Progenitor cell of endocrine pancreas (in vitro differentiated cells): ENCODE measurements at regions not wholly inside any gene's neighbourhood (a gene's known extent, or its start where the extent isn't known, plus 50 kb on each side); places are given as distances from the start of the nearest gene placed in this dataset.
A peak's percentile ranks its signal among the peaks of the same experiment; 100 is the strongest.

Experiments
- DNase-seq: peaks from one replicate; pipeline ENCODE4 v3.0.0; 2021; ENCODE audit warnings: low spot score; ENCODE audit not compliant: unreplicated experiment
- H3K27ac Mint-ChIP-seq: 2 replicates; pipeline ENCODE4 v1.8.0; 2021; ENCODE audit warnings: mild to moderate bottlenecking, moderate library complexity, mixed read lengths
- H3K27me3 Mint-ChIP-seq: 2 replicates; pipeline ENCODE4 v1.8.0; 2021; ENCODE audit warnings: mixed read lengths
- H3K36me3 Mint-ChIP-seq: 2 replicates; pipeline ENCODE4 v1.8.0; 2022; ENCODE audit warnings: mixed read lengths; ENCODE audit not compliant: insufficient read depth
- H3K4me1 Mint-ChIP-seq: 2 replicates; pipeline ENCODE4 v1.8.0; 2021; ENCODE audit warnings: low read depth, mixed read lengths
- H3K4me3 Mint-ChIP-seq: 2 replicates; pipeline ENCODE4 v1.8.0; 2021; ENCODE audit warnings: low read depth, mild to moderate bottlenecking, moderate library complexity, mixed read lengths
- H3K9me3 Mint-ChIP-seq: 2 replicates; pipeline ENCODE4 v1.8.0; 2021; ENCODE audit warnings: low read depth, mixed read lengths
- TF ChIP-seq, protein P1 (sequence below): fragments of 200-600 bp; sonication (generic); IDR thresholded peaks from one replicate; pipeline ENCODE4 v1.5.0; 2021; ENCODE audit warnings: antibody characterized with exemption, mild to moderate bottlenecking; ENCODE audit not compliant: unreplicated experiment

DNA sequence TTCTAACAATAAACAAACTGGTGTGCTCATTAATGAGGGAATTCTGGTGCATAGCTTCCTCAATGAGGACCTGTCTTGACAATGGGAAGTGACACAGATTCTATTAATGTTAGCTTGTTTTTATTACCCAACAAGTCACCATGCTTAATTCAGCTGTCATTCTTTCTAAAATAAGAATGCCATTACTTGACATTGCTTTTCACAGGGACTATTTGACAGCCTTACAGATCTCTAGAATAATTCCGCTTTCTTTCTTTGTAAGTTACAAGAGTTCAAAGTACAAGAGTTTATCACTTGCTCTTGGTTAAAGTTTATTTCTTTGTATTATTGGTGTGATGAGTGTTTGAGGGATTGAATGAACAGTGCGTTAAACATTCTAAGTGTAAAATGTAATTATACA lies 127.0 kb upstream of the COL5A2 start:
- TF ChIP-seq, protein P1, sequence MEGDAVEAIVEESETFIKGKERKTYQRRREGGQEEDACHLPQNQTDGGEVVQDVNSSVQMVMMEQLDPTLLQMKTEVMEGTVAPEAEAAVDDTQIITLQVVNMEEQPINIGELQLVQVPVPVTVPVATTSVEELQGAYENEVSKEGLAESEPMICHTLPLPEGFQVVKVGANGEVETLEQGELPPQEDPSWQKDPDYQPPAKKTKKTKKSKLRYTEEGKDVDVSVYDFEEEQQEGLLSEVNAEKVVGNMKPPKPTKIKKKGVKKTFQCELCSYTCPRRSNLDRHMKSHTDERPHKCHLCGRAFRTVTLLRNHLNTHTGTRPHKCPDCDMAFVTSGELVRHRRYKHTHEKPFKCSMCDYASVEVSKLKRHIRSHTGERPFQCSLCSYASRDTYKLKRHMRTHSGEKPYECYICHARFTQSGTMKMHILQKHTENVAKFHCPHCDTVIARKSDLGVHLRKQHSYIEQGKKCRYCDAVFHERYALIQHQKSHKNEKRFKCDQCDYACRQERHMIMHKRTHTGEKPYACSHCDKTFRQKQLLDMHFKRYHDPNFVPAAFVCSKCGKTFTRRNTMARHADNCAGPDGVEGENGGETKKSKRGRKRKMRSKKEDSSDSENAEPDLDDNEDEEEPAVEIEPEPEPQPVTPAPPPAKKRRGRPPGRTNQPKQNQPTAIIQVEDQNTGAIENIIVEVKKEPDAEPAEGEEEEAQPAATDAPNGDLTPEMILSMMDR: no peak
- H3K4me3 Mint-ChIP-seq: no peak overlapping the region
- H3K27me3 Mint-ChIP-seq: no peaks in the 10 kb centered on the region
- H3K36me3 Mint-ChIP-seq: peaks cover 1% of the 10 kb centered on the region
- H3K4me1 Mint-ChIP-seq: peaks cover 32% of the 10 kb centered on the region
- H3K27ac Mint-ChIP-seq: no peak overlapping the region
- H3K9me3 Mint-ChIP-seq: peaks cover 3% of the 10 kb centered on the region
- DNase-seq: no peak

DNA sequence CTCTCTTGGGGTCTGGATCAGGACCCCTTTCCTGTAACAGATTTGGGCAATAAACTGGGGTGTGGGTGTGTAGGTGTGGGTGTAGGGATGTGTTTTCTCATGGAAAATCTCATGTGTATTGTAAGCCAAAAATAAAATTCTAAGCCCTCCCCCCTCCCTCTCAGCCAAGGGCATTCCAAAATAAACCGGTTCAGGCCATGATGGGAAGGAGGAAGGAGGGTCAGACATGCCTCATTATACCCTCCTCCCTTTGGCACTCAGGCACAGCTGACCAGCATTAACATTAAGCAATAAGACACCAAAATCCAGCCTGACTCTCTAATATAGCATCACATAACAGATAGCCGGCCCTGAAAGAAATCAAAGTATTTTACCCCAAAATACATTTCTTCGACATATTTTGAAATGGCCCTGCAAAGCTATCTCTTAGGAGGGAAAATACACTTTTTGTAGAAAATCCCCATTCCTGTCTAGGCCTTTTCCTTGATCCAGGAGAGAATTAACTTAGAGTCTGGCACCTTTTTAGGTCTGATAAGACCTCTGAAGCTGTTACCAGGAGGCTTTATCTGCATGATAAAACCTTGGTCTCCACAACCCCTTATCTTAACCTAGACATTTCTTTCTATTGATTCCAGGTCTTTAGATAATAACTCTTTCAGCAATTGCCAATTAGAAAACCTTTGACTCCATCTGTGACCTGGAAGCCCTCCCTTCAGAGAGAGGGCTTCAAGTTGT lies 128.7 kb upstream of the COL5A2 start:
- Mint-ChIP-seq H3K4me3 (no peak overlapping the region), H3K4me1 (peaks cover 37% of the 10 kb centered on the region), H3K9me3 (peaks cover 3% of the 10 kb centered on the region), H3K27me3 (no peaks in the 10 kb centered on the region), H3K36me3 (peaks cover 1% of the 10 kb centered on the region), H3K27ac (peak overlapping the region; percentile 49)
- no peak for DNase-seq
- TF ChIP-seq, protein P1: no peak

DNA sequence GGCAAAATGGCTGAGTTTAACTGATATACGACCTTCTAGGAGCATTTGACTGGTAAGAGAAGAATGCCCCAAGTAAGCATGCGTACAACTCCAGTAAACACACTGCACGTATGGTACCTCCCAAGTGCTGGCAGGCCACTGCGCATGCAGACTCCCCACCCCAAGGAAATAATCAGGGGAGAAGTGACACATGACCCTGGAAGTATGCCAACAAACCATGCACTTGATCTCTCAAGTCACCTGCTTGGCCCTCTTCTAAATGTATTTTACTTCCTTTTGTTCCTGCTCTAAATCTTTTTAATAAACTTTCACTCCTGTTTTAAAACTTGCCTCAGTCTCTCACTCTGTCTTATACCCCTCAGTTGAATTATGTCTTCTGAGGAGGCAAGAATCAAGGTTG lies 129.8 kb upstream of the COL5A2 start:
- Mint-ChIP-seq H3K36me3 (peaks cover 1% of the 10 kb centered on the region), H3K27ac (no peak overlapping the region), H3K27me3 (no peaks in the 10 kb centered on the region), H3K9me3 (peaks cover 3% of the 10 kb centered on the region), H3K4me1 (peaks cover 37% of the 10 kb centered on the region), H3K4me3 (no peak overlapping the region)
- TF ChIP-seq, protein P1: no peak
- no peak for DNase-seq

DNA sequence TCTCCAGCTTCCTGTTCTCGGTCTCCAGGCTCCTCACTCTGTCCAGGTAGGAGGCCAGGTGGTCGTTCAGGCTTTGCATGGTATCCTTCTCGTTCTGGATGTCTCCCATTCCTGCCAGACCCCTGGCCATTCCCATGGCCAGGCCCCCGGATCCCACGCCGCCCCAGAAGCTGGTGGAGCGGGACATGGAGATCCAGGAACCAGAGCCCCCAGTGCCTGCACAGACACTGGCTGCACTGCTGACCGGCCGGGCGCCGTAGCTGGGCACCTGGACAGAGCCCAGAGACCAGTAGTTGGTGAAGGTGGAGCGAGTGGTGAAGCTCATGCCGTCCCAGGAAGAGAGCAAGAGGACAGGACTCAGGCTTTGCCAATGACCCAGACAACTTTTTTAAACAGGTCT lies 129.1 kb upstream of the WDR75 start:
- peaks cover 3% of the 10 kb centered on the region for H3K9me3 Mint-ChIP-seq
- H3K4me3 Mint-ChIP-seq: no peak overlapping the region
- H3K27ac Mint-ChIP-seq: no peak overlapping the region
- TF ChIP-seq, protein P1: no peak
- no peak for DNase-seq
- peaks cover 28% of the 10 kb centered on the region for H3K4me1 Mint-ChIP-seq
- H3K27me3 Mint-ChIP-seq: no peaks in the 10 kb centered on the region
- peaks cover 1% of the 10 kb centered on the region for H3K36me3 Mint-ChIP-seq

DNA sequence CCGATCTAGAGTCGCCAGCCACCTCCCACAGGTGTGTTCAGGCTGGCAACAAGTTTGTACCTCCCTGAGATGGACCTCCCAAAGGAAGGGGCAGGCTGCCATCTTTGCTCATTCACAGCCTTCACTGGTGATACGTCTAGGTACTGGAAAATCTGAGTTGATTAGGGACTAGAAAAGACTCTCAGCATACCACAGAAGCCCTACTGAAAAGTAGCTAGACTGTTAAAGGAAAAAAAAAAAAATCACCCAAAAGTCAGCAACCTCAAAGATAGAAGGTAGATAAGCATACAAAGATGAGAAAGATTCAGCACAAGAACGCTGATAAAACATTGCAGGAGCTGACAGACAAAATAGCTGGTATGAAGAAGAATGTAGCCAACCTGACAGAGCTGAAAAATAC lies 128.6 kb upstream of the WDR75 start:
- no peaks in the 10 kb centered on the region for H3K27me3 Mint-ChIP-seq
- peaks cover 1% of the 10 kb centered on the region for H3K36me3 Mint-ChIP-seq
- no peak overlapping the region for H3K4me3 Mint-ChIP-seq
- peaks cover 26% of the 10 kb centered on the region for H3K4me1 Mint-ChIP-seq
- peaks cover 3% of the 10 kb centered on the region for H3K9me3 Mint-ChIP-seq
- TF ChIP-seq, protein P1: no peak
- DNase-seq: no peak
- H3K27ac Mint-ChIP-seq: no peak overlapping the region
